ENCODE measurements at regions not wholly inside any gene's neighbourhood (a gene's known extent, or its start where the extent isn't known, plus 50 kb on each side); places are given as distances from the start of the nearest gene placed in this dataset.
A peak's percentile ranks its signal among the peaks of the same experiment; 100 is the strongest.

DNA sequence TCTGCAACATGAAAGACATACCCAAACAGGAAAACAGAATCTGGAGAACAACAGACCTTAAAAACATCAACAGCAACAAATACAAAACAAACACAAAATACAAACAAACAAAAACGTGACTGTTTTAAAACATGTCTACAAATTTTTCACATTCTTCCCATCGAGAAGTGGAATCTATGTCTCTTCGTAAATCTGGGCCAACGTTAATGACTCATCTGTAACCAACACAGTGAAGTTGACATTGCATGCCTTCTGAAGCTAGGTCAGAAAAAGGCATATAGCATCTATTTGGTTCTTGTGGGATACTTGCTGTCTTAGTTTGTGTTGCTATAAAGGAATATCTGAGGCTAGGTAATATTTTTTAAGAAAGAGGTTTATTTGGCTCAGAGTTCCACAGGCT, 139.2 kb upstream of the FOXN2 start:
- Histone ChIP-seq H4K20me1 (ENCODE audit: control insufficient read depth, extremely low read depth, insufficient read depth, low read length) (no peaks in the 10 kb centered on the region), H3K79me2 (ENCODE audit: control insufficient read depth, insufficient read depth, low read length) (no peaks in the 10 kb centered on the region), H3K27me3 (ENCODE audit: control insufficient read depth, insufficient read depth, low read length) (no peaks in the 10 kb centered on the region), H3K4me1 (ENCODE audit: control insufficient read depth, extremely low read depth, insufficient read depth, low read length) (no peaks in the 10 kb centered on the region), H3K4me3 (replicated peaks in 1 of 4; ENCODE audit: control extremely low read depth in 1 of 4, insufficient read depth in 1 of 4, low read depth in 3 of 4, low read length in 4 of 4) (no peak overlapping the region), H3K36me3 (ENCODE audit: control insufficient read depth, insufficient read depth, low read length) (no peaks in the 10 kb centered on the region), H2AFZ (ENCODE audit: low read length) (no peak overlapping the region), H3K4me2 (ENCODE audit: extremely low read depth, insufficient read depth, low read length) (no peak overlapping the region), H3K27ac (ENCODE audit: insufficient read depth, low read length) (no peak overlapping the region), H3K9me3 (ENCODE audit: control insufficient read depth, insufficient read depth, low read depth, low read length) (no peaks in the 10 kb centered on the region), H3K9ac (ENCODE audit: insufficient read depth, low read length) (no peak overlapping the region)
- DNase-seq (ENCODE audit: low read depth in 2 of 2) = peak; percentile 39 to 69
- no peak for TF ChIP-seq EZH2 (IDR thresholded peaks at IDR 0.05; ENCODE audit: low read length, missing control alignments)
- no peak for TF ChIP-seq CTCF (conservative IDR thresholded peaks at IDR 0.05 in 1 of 2, IDR thresholded peaks at IDR 0.05 in 1 of 2; ENCODE audit: low read depth in 1 of 2, low read length in 2 of 2)

DNA sequence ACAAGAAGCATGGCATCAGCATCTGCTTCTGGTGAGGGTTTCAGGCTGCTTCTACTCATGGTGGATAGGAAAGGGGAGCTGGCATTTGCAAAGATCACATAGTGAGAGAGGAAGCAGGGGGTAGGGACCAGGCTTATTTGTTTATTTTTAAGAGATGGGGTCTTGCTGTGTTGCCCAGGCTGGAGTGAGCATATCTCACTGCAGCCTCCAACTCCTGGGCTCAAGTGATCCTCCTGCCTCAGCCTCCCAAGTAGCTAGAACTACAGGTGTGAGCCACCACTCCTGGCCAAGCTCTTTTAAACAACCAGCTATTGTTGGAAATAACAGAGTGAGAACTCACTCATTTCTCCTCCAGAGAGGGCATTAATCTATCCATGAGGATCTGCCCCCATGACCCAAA, 138.8 kb upstream of the FOXN2 start:
- Histone ChIP-seq H3K9ac (ENCODE audit: insufficient read depth, low read length) (no peak overlapping the region), H3K4me3 (replicated peaks in 1 of 4; ENCODE audit: control extremely low read depth in 1 of 4, insufficient read depth in 1 of 4, low read depth in 3 of 4, low read length in 4 of 4) (no peak overlapping the region), H4K20me1 (ENCODE audit: control insufficient read depth, extremely low read depth, insufficient read depth, low read length) (no peaks in the 10 kb centered on the region), H3K27ac (ENCODE audit: insufficient read depth, low read length) (no peak overlapping the region), H3K36me3 (ENCODE audit: control insufficient read depth, insufficient read depth, low read length) (no peaks in the 10 kb centered on the region), H3K9me3 (ENCODE audit: control insufficient read depth, insufficient read depth, low read depth, low read length) (no peaks in the 10 kb centered on the region), H3K27me3 (ENCODE audit: control insufficient read depth, insufficient read depth, low read length) (no peaks in the 10 kb centered on the region), H2AFZ (ENCODE audit: low read length) (no peak overlapping the region), H3K4me1 (ENCODE audit: control insufficient read depth, extremely low read depth, insufficient read depth, low read length) (no peaks in the 10 kb centered on the region), H3K79me2 (ENCODE audit: control insufficient read depth, insufficient read depth, low read length) (no peaks in the 10 kb centered on the region), H3K4me2 (ENCODE audit: extremely low read depth, insufficient read depth, low read length) (no peak overlapping the region)
- TF ChIP-seq CTCF (conservative IDR thresholded peaks at IDR 0.05 in 1 of 2, IDR thresholded peaks at IDR 0.05 in 1 of 2; ENCODE audit: low read depth in 1 of 2, low read length in 2 of 2) (no peak), EZH2 (IDR thresholded peaks at IDR 0.05; ENCODE audit: low read length, missing control alignments) (no peak)
- no peak for DNase-seq (ENCODE audit: low read depth in 2 of 2)

- Histone ChIP-seq H3K27me3 (ENCODE audit: control insufficient read depth, insufficient read depth, low read length) (no peaks in the 10 kb centered on the region), H3K9me3 (ENCODE audit: control insufficient read depth, insufficient read depth, low read depth, low read length) (no peaks in the 10 kb centered on the region), H3K27ac (ENCODE audit: insufficient read depth, low read length) (no peak overlapping the region), H3K4me2 (ENCODE audit: extremely low read depth, insufficient read depth, low read length) (no peak overlapping the region), H3K9ac (ENCODE audit: insufficient read depth, low read length) (no peak overlapping the region), H3K79me2 (ENCODE audit: control insufficient read depth, insufficient read depth, low read length) (no peaks in the 10 kb centered on the region), H3K4me1 (ENCODE audit: control insufficient read depth, extremely low read depth, insufficient read depth, low read length) (no peaks in the 10 kb centered on the region), H3K4me3 (replicated peaks in 1 of 4; ENCODE audit: control extremely low read depth in 1 of 4, insufficient read depth in 1 of 4, low read depth in 3 of 4, low read length in 4 of 4) (no peak overlapping the region), H4K20me1 (ENCODE audit: control insufficient read depth, extremely low read depth, insufficient read depth, low read length) (no peaks in the 10 kb centered on the region), H3K36me3 (ENCODE audit: control insufficient read depth, insufficient read depth, low read length) (no peaks in the 10 kb centered on the region), H2AFZ (ENCODE audit: low read length) (no peak overlapping the region)
- TF ChIP-seq EZH2 (IDR thresholded peaks at IDR 0.05; ENCODE audit: low read length, missing control alignments) = no peak
- TF ChIP-seq CTCF (conservative IDR thresholded peaks at IDR 0.05 in 1 of 2, IDR thresholded peaks at IDR 0.05 in 1 of 2; ENCODE audit: low read depth in 1 of 2, low read length in 2 of 2) = no peak
- DNase-seq (ENCODE audit: low read depth in 2 of 2) = no peak
These were observed 137.6 kb upstream of the FOXN2 start for GRCh38 chr2:48176876-48177275.
